ENCODE measurements at regions not wholly inside any gene's neighbourhood (a gene's known extent, or its start where the extent isn't known, plus 50 kb on each side); places are given as distances from the start of the nearest gene placed in this dataset.

GRCh38 chr3:72421126-72421525, 427.1 kb downstream of the SHQ1 start:
- no peak for TF ChIP-seq CTCF (IDR thresholded peaks at IDR 0.05 in 4 of 5, conservative IDR thresholded peaks at IDR 0.05 in 1 of 5)
- no peak for TF ChIP-seq POLR2A (IDR thresholded peaks at IDR 0.05)

All from gastrocnemius medialis (tissue), 4 donors.